Chondrocyte (in vitro differentiated cells): ENCODE measurements at regions not wholly inside any gene's neighbourhood (a gene's known extent, or its start where the extent isn't known, plus 50 kb on each side); places are given as distances from the start of the nearest gene placed in this dataset.

Source experiments
- DNase-seq: peaks from one replicate; pipeline ENCODE4 v3.0.0; 2021; ENCODE audit warnings: mixed read lengths, low spot score
- H3K27ac Mint-ChIP-seq: one replicate; pipeline ENCODE4 v1.8.0; 2021; ENCODE audit warnings: mild to moderate bottlenecking, moderate library complexity, mixed read lengths; ENCODE audit not compliant: unreplicated experiment
- H3K27me3 Mint-ChIP-seq: 2 replicates; pipeline ENCODE4 v1.8.0; 2021; ENCODE audit warnings: low read depth, mixed read lengths
- H3K36me3 Mint-ChIP-seq: 2 replicates; pipeline ENCODE4 v1.8.0; 2021; ENCODE audit warnings: low read depth, mixed read lengths
- H3K4me1 Mint-ChIP-seq: 2 replicates; pipeline ENCODE4 v1.8.0; 2021; ENCODE audit warnings: low read depth, mild to moderate bottlenecking, mixed read lengths
- H3K4me3 Mint-ChIP-seq: one replicate; pipeline ENCODE4 v1.8.0; 2021; ENCODE audit warnings: mild to moderate bottlenecking, moderate library complexity, mixed read lengths; ENCODE audit not compliant: unreplicated experiment
- H3K9me3 Mint-ChIP-seq: 2 replicates; pipeline ENCODE4 v1.8.0; 2021; ENCODE audit warnings: low read depth, mixed read lengths
- CTCF ChIP-seq: fragments of 200-600 bp; sonication (generic); IDR thresholded peaks from 2 replicates; pipeline ENCODE4 v1.5.0; 2021; ENCODE audit warnings: antibody characterized with exemption, mild to moderate bottlenecking, moderate library complexity

- no peak for TF ChIP-seq CTCF
- no peak for DNase-seq
- Mint-ChIP-seq H3K36me3 (no peaks in the 10 kb centered on the region), H3K9me3 (peaks cover 3% of the 10 kb centered on the region), H3K27me3 (peaks cover 1% of the 10 kb centered on the region), H3K27ac (no peak overlapping the region), H3K4me1 (no peaks in the 10 kb centered on the region), H3K4me3 (no peak overlapping the region)
These were observed 210.3 kb upstream of the SUCLG2 start for GRCh38 chr3:67864587-67865183.

- Mint-ChIP-seq H3K9me3 (peaks cover 3% of the 10 kb centered on the region), H3K36me3 (no peaks in the 10 kb centered on the region), H3K4me1 (no peaks in the 10 kb centered on the region), H3K27ac (no peak overlapping the region), H3K4me3 (no peak overlapping the region), H3K27me3 (peaks cover 1% of the 10 kb centered on the region)
- TF ChIP-seq CTCF, result peak; percentile 70
- DNase-seq, result no peak
These were observed 209.5 kb upstream of the SUCLG2 start for GRCh38 chr3:67863869-67864268.

- no peak for DNase-seq
- Mint-ChIP-seq H3K4me3 (no peak overlapping the region), H3K36me3 (no peaks in the 10 kb centered on the region), H3K27me3 (peaks cover 7% of the 10 kb centered on the region), H3K9me3 (no peaks in the 10 kb centered on the region), H3K4me1 (no peaks in the 10 kb centered on the region), H3K27ac (no peak overlapping the region)
- TF ChIP-seq CTCF, result no peak
These were observed 206.0 kb upstream of the SUCLG2 start for GRCh38 chr3:67860429-67860828.

GRCh38 chr3:67858492-67858891 lies 204.1 kb upstream of the SUCLG2 start:
- H3K27ac Mint-ChIP-seq, result no peak overlapping the region
- H3K36me3 Mint-ChIP-seq, result no peaks in the 10 kb centered on the region
- no peak for DNase-seq
- H3K4me3 Mint-ChIP-seq, result no peak overlapping the region
- no peaks in the 10 kb centered on the region for H3K9me3 Mint-ChIP-seq
- TF ChIP-seq CTCF, result no peak
- H3K27me3 Mint-ChIP-seq, result peaks cover 7% of the 10 kb centered on the region
- H3K4me1 Mint-ChIP-seq, result no peaks in the 10 kb centered on the region

- TF ChIP-seq CTCF, result no peak
- H3K36me3 Mint-ChIP-seq, result no peaks in the 10 kb centered on the region
- peaks cover 7% of the 10 kb centered on the region for H3K27me3 Mint-ChIP-seq
- no peak overlapping the region for H3K27ac Mint-ChIP-seq
- H3K4me3 Mint-ChIP-seq, result no peak overlapping the region
- no peaks in the 10 kb centered on the region for H3K4me1 Mint-ChIP-seq
- no peak for DNase-seq
- no peaks in the 10 kb centered on the region for H3K9me3 Mint-ChIP-seq
These were observed 202.3 kb upstream of the SUCLG2 start for GRCh38 chr3:67856718-67857117.
